ENCODE measurements at regions not wholly inside any gene's neighbourhood (a gene's known extent, or its start where the extent isn't known, plus 50 kb on each side); places are given as distances from the start of the nearest gene placed in this dataset.
A peak's percentile ranks its signal among the peaks of the same experiment; 100 is the strongest.

DNA sequence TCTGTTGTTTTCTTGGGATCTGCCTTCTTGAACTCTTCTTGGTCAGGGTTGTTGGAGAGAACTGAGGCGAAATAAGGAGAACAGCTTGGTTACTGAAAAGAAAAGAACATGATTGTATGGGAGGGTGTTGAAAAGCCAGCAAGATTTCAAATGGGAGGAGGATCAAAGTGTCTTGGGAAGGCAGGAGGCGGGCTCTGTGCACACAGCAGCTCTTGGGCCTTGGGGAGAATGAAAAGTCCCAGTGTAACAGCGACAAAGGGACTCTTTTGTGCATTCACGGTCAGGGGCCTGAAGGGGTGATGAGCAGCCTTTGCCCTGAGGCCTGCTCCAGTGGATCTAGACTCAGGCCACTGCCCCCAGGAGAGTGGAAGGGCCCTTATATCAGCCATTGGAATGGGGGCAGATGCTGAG lies 135.4 kb downstream of the ADAMTS15 start:
- FAIRE-seq (no peak), DNase-seq (ENCODE audit: low spot score) (no peak)

DNA sequence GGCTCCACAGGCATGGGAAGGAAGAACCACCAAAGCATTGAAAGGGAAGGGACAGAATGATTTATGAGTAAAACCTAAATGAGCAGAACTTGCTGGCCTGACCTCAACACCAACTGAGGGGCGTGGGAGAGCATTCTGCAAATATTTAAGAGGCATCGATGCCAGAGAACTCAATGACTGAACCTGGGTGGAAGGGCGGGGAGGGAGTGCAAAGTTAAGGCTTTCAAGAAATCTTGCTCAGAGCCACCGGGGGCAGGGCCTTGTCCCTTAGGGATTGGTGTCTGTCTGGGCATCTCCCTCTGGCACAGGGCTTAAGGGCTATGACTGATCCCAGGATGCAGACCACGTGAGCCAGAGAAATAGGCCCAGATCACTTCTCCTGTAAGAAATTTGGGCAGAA lies 137.1 kb downstream of the ADAMTS15 start:
- FAIRE-seq (no peak), DNase-seq (ENCODE audit: low spot score) (peak; percentile 60)

DNA sequence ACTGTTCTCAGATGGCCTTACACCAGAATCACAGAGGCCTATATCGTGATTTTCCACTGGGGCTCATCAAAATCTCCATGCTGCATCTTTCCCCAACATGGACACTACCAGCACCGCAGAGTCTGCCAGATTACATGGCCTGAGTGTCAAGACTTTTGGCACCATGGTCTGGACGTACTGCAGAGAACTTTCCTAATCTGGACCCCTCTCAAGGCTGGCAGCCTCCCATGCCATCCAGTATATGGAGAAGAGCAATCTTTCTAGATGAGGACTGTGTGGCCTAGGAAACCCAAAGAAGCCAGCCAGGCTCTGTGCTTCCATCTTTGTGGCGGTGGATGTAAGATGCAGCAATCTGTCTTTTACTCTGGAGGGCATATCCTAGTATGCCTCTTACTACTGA lies 139.2 kb downstream of the ADAMTS15 start:
- FAIRE-seq (no peak), DNase-seq (ENCODE audit: low spot score) (no peak)

DNA sequence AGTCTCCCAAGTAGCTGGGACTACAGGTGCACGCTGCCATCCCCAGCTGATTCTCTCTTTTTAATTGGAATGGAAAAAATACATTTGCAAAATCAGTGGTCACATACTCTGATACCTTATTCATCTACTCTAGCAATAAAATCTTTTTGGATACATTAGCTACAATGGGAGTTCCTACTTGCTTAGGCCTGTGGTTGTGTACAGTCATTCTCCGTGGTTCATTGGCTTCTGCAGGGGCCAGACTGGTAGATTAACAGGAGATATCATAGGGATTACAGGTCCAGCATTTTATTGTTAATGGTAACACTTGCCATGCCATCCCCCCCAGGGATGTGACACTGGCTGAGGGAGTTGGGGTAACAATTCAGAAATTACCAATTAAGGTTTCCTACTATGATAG lies 140.0 kb downstream of the ADAMTS15 start:
- DNase-seq (ENCODE audit: low spot score) (peak; percentile 45), FAIRE-seq (peak; percentile 48)

DNA sequence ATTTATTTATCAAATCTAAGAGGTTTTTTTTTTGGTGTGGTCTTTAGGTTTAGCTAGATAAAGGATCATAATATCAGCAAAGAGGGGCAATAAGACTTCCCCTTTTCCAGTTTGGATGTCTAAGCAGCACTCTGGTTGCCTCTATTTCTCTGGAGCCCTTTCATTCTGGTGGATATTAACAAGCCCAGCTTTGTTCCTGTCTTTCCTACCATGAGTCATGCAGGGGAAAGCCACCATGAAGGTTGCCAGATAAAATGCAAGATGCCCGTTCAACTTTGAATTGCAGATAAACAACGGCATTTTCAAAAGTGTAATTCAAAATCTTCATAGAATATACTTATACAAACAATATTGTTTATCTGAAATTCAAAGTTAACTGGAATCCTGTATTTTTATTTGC lies 143.6 kb downstream of the ADAMTS15 start:
- DNase-seq (ENCODE audit: low spot score) (no peak), FAIRE-seq (peak; percentile 51)

DNA sequence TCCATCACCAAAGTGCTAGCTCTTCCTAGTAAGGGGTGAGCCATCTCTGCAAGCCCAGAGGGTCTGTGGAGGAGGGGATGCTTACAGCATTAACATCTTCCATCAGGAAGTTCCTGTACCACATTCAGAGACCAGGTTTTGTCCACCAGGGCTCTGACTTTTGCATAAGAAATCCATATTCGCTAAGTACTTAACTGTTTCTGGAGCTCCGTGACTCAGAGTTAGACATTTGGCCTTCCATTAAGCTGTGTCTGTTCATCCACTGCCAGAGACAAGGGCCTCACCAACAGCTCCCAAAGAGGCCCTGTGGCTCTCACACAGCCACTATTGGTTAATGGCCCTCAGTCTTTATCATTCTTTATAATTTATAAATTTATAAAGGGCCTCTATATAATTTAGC lies 144.6 kb downstream of the ADAMTS15 start:
- DNase-seq (ENCODE audit: low spot score) (no peak), FAIRE-seq (no peak)

DNA sequence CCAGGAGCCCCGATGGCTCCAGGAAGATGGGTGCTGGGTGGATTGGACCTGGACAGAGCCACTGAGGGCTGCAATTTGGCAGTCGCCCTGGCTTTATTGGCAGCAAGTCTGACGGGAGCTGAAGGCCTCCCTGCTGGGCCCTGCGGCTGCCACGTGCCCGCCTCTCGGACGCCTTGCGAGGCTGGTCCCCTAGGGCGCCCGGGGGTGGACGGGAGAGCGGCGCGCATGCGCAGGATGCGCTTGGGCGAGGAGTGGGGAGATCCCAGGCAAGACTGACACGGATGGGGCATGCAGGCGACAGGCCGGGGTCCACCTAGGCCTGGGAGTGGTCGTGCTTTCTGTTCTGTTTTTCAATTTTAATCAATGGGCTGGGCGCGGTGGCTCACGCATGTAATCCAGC lies 150.0 kb downstream of the ADAMTS15 start:
- FAIRE-seq (no peak), DNase-seq (ENCODE audit: low spot score) (no peak)

DNA sequence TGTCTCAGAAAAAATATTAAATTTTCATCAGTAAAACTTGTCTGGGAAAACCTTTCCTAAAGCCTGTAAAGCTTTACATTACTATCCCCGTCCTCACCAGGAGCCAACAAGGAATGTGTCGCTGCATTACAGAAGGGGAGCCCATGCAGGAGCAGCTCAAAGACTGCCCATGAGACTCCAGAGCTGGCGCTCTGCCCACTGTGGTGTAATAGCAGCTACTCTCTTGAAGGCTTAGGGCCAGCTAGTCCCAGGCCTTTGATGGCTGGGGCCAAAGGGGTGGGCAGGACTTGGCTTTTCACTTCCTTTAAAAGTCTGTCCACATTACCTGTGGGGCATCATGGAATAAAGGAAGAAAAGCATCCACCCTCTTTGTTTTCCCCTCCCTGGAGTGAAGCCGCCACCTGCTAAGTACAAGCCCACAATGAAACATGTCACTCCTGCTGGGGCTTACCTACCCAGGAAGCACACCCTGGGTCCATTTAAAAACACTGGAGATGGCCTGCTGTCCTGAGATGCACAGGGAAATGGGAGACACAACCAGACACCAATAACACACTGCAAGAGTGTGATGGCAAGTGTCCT lies 150.7 kb downstream of the ADAMTS15 start:
- DNase-seq (ENCODE audit: low spot score) (no peak), FAIRE-seq (no peak)

DNA sequence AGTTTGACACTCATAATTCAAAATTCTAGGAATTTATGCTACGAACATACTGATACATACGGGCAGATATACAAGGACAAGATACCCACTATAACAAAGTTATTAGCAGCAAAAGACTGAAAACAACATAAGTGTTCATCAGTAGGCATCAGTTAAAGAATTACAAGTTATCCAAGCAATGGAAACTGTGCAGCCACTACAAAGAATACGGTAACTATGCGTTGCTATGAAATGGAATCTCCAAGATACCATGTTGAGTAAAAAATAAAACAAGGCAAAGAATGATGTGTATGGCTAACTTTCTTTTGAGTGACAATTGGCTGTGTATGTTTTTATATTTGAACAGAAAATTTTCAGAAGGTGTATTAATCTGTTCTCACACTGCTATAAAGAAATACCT lies 151.7 kb downstream of the ADAMTS15 start:
- DNase-seq (ENCODE audit: low spot score): no peak
- FAIRE-seq: no peak

DNA sequence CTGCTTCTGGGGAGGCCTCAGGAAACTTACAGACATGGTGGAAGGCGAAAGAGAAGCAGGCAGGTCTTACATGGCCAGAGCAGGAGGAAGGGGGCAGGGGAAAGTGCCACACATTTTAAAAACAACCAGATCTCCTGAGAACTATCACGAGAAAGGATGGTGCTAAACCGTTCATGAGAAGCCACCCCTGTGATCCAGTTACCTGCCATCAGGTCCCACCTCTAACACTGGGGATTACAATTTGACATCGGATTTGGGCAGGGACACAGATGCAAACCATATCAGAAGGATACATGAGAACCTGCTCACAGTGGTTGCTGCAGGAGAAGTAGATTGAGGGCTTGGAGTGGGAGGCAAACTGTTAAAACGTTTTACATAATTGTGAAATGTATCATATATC lies 152.2 kb downstream of the ADAMTS15 start:
- FAIRE-seq: no peak
- no peak for DNase-seq (ENCODE audit: low spot score)

DNA sequence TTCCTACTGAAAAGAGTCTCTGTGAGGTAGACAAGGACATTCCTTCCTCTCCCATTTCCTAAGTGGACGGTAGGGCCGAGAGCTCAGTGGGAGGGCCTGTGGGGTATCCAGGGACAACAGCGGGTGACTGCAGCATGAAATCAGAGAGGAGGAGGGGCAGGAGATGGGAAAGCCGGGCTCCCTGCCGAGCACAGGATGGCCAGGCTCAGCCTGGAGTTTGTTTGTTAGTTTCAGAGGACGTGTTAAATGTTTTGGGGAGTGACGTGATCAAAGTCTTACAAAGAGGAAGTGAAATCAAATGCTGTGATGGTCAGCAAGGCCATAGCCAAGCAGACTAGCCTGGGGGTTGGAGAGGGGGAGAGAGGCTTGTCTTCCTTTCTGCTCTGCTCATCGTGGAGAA lies 152.7 kb downstream of the ADAMTS15 start:
- no peak for FAIRE-seq
- no peak for DNase-seq (ENCODE audit: low spot score)

DNA sequence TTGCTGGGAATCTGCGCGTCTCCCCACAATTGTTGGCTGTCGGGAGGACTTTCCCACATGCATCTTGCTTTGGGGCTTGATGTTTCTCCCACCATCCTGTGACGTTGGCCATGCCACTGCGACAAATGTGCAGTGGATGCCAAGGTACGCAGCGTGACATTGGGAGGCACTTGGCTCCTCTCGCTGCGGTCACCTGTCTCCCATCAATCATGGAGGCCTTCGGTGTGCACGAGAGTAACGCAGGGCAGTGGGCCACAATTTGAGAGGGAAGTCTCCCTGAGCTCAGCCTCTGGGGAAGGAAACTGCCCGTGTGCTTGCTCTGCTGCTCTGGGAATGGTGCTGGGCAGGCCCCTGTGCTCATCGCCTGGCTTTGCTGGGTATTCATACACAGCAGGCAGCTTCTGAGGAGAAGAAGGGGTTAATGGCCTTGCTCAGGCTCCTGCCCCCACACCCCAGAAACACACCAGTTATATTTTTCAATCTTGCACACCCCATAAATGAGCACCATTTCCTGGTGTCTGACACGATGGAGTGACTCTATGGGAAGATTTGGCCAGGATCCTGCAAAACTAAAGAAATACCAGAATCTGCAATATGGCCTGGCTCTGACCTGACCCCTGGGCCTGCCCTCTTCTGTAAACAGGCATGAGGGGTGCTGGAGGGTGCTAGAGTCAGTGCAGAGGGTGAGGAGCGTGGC lies 153.5 kb downstream of the ADAMTS15 start:
- DNase-seq (ENCODE audit: low spot score): no peak
- no peak for FAIRE-seq

DNA sequence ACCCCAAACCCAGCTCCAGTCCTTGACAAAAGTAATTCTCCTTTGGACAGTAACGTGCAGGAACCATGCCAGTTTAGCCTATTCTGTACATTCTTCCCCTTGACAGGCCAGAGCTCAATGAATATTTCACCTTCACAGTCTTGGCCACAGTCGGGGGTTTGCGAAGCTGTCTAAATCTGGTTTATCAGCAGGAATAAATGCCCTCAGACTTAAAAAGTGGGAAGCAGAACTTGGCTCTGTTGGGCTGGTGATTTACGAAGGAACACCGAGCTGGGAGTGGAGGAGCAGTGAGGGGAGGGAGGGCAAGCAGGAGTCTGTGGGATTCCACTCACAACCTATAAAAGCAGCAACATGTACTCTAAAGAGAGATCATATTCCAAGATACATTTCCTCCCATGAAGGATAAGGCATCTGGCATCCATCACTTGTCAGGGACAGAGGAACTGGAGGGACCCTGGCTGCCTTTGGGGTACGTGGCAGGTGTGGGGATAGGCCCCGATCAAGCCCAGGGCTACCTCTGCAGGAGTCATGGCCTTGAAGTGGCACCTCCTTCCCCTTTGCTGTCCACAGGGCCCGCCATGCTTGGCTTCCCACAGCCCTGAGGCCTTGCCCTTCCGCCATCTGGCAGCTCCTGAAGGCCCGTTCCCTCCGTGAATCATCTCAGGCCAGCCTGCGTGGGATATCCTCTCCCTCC lies 154.3 kb downstream of the ADAMTS15 start:
- FAIRE-seq: no peak
- no peak for DNase-seq (ENCODE audit: low spot score)

DNA sequence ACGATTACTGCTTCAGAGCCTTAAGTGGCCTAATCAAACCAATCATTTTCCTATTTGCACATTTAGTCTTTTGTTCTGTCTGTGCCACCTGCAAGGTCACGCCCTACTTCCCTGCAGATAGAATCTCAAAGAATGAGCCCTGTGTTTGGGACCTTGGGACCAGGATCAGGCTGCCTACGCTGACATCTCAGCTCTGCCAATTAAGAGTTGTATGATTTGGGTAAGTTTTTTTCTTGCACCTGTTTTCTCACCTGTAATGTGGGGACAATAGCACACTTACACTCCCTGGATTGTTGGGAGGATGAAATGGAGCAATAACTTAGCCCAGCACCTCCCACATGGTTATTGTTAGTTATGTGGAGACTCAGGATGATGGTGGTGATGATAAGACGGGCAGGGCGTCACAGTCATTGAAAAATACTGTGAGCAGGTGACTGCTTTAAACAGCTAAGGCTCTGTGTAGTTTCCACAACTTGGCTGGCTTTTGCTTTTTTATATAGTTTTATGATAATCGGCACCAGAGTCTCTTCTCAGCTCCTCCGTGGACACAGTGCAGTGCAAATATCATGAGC lies 155.0 kb downstream of the ADAMTS15 start:
- DNase-seq (ENCODE audit: low spot score) (no peak), FAIRE-seq (no peak)

DNA sequence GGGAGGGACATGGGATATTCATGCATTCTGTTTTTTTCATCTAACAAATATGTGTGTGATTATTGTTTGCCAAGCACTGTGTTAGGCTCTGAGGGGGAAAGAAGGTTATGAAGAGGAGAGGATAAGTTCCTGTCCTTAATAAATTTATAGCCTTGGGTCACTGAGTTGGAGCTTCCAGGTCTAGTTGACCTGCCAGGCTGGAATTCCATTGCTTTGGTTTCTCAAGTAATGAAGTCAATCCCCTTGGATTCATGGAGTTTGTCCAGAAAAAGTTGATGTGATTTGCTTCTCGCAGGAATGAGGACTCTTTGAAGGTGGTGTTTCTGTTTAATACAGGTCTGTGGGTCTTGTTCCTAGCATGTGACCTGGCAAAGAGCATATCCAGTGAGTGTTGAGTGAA lies 156.2 kb downstream of the ADAMTS15 start:
- DNase-seq (ENCODE audit: low spot score) (no peak), FAIRE-seq (no peak)

DNA sequence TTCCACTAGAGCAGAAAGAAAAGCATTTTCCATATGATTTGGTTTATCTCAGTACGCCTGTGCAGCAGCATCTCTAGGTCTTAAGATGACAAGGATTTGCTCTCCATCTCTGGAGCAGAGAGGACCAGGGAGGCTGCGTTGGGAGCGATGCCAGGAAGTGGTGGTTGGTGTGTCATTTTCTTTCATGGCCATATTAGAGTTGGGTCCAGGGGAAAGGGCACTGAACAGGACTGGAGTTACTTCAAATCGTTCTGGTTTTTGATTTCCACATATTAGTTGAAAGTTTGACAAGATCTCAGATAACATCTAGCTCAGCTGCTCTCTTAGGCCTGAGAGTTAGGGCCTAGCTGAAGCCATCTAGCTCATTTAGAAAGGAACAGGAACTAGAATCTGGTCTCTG lies 157.7 kb downstream of the ADAMTS15 start:
- peak; percentile 49 for FAIRE-seq
- peak; percentile 45 for DNase-seq (ENCODE audit: low spot score)

DNA sequence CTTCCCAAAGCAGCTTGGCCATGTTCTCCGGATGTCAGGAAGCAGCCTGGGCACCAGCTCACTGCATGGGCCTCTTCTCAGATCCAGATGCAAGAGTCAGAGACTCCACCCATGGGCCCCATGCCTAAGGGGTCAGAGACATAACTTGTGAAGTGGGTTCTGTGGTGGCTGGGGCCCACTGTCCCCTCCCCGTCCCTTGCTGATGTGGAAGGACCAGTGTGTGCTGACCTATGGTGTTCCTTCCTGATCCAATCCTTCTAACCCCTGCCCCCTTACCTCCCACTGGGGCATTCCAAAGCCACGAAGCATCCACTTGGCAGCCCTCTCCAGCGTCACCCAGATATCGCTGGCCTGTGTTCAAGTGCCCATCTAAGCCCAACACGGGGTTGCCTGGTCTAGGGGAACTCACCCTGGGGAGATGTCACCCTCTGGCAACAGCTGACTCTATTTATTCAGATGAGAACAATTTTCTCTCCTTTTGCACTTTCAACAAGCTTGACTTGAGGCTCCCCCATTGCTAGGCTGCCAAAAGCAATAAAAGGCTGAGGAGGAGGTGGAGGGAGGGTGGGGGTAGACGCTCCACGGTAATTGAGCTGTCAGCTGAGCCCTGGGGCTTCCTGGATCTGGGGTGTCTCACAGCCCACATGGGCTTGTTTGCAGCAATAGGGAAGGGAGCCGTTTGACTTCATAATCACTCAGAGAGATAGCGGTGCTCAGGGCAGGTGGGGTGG lies 158.5 kb downstream of the ADAMTS15 start:
- DNase-seq (ENCODE audit: low spot score) (peak; percentile 15), FAIRE-seq (no peak)

DNA sequence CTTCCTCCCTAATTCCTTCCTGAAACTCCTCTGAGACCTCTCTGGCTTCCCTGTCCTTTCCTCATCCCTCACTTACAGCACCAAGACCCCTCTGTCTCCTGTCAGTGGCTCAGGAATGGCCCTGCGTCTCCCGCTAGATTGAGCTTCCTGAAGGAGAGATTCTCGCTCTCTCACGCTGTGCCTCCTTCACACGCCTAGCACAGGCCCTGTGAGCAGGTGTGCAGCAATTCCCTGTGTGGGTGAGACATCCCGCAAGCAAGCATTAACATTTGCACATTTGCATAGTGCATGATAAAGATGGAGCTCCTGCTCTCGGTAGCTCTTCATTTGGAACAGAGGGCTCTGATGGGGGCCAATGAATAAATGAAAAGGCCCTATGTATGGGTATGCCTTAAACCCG lies 159.8 kb downstream of the ADAMTS15 start:
- FAIRE-seq: no peak
- no peak for DNase-seq (ENCODE audit: low spot score)

DNA sequence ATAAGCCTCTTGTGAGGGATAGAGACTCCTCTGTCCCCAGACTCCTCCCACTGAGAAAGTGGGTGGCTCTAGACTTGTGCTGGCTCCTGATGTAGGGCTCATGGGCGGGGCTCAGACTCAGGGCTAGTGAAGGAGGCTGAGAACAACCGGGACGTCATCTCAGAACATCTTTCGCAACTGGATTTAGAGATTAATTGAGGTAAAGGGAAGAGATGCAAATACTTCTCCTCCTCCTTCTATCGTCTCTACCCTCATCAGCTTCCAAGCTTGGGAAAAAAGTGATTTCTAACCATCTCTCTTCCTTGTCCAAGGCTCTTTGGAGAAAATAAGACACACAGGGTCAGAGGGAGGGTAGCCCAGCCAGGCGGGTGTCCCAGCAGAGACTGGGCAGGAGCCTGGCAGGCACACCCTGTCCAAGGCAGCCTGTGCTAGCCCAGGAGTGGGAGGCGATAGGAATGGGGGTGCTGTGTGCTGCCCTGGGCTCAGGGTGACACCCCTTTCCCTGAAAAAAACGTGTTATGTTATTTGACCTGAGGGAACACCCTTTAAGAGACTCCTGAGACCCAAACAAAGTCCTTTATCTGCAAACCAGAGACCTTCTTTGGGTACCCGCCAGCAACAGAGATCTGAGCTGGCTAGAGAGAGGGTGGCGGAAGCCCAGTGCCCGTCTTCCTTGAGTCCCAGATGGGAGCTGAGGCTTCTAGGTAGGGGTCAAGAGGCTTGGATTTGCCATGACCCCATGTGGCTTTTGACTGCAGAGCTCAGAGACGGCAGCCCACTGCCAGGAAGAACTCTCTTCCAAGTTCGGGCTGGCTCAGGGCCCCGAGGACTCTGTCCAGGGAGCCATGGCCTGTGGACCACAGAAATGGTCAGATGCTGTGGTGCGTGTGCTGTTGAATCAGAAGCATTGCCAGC lies 160.9 kb downstream of the ADAMTS15 start:
- no peak for FAIRE-seq
- DNase-seq (ENCODE audit: low spot score): no peak

DNA sequence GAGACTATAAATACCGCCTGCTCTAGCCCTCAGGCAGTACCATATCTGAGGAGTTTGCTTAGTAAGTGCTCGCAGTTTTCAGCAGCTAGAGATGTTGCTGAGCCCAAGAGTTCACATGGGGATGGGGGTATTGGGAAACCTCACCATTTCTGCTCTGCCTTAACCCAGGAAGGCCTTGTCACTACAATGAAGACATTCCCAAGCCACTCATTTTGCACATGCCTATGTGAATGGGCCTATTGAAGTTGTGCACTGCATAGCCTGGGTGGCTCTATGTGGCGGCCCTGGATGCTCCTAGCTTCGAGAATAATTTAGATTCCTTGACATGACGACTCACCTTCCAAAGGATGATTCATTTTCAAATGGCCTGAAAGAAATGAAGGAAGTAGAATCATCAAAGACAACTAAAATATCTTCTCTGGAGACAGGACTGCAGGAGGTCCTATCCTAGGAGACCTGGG lies 163.4 kb downstream of the ADAMTS15 start:
- DNase-seq (ENCODE audit: low spot score) (peak; percentile 91), FAIRE-seq (peak; percentile 94)
